GM03348 (cell line): ENCODE measurements at regions not wholly inside any gene's neighbourhood (a gene's known extent, or its start where the extent isn't known, plus 50 kb on each side); places are given as distances from the start of the nearest gene placed in this dataset.
"Not testable (repeated sequence)": the region's sequence is repeated elsewhere in the genome, so short reads cannot be mapped to it uniquely, and the experiment has no call there.

Experiments
- DNase-seq: peaks from one replicate; pipeline ENCODE4 v3.0.0; 2012; ENCODE audit warnings: low spot score

DNA sequence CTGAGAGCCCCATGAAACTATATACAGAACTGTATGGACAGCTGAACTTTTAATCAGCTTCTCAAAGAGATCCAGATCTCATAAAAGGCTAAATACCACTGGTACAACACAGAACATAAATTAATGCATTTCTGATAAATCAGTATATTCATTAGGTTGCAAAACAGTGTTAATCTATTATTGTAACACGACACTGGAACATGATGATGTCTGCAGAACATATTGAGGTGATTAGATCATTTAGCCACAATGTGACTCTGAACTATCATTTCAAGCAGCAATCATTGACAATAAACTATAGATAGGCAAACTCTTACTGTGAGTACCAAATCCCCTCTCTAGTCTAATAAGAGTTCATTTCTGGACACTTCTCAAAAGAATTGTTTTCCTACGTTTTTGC, 50.3 kb downstream of the GASK1B start:
- DNase-seq, result peak; percentile 12

DNA sequence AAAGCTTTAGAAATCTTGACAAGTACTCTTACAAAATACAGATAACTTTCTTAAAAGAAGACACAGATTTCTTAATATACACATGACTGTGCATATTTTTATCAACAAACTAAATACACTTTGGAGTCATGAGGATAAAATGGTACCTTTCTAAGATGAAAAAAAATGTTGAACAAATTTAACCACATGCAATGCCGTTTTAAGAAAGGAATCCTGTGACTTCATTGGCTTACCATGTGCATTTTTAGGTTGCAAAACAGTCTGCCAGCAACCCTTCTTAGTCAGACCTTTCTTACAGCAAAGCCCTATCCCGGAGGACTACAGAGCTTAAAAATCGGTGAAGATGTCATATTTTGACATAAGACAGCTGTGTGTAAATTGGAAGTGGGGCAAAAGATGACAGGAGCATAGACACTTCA, 51.7 kb downstream of the GASK1B start:
- peak; percentile 81 for DNase-seq

DNA sequence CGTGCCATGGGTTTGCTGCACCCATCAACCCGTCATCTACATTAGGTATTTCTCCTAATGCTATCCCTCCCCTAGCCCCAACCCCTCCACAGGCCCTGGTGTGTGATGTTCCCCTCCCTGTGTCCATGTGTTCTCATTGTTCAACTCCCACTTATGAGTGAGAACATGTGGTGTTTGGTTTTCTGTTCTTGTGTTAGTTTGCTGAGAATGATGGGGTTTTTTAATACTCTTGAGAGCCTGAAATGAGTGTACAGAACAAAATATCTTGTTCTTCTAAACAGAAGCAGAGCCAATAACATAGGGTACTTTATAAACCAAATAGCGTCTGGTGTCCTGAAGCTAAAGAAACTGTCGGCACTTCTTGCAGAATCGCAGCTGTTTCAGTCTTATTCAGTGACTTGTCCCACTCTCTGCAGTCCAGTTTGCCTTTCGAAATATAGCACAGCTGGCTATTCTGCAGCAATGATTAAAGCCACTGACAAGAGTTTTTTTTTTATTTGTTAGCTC, 52.1 kb downstream of the GASK1B start:
- DNase-seq, result peak; percentile 27

DNA sequence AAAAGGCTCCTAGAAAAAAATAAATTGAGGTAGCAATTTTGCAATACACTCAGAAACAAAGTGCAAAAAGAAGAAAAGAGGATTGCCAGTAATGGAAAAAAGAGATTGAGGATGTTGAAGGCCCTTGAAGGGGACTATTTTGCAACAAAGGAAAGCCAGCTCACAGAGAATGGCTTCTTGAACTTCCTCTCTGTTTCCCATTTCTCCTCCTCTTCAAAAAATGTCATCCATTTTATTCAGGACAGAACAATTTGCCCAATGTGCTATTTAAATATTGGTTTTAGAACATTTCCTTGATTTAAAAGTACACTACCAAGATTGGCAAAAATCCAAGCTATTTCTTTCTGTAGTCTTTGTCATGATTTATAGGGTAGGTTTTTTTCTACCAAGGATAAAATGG, 60.2 kb downstream of the GASK1B start:
- no peak for DNase-seq

DNA sequence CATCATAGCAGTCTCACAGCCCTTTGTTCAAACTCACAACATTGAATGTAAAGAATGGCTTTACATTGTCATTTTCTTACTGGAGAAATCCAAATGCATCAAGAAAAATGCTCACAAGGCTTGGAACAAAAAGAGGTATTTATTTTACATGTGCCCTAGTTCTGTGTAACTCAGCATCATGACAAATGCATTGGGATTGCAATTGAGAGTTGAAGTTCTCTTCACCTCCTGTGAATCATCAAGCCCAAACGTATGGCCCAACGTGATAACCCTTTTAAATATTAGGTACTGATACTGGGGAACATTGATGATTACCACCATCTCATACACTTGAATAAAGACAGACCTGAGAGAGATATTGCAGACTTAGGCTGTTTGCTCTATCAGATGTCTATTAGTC, 61.6 kb downstream of the GASK1B start:
- no peak for DNase-seq

DNA sequence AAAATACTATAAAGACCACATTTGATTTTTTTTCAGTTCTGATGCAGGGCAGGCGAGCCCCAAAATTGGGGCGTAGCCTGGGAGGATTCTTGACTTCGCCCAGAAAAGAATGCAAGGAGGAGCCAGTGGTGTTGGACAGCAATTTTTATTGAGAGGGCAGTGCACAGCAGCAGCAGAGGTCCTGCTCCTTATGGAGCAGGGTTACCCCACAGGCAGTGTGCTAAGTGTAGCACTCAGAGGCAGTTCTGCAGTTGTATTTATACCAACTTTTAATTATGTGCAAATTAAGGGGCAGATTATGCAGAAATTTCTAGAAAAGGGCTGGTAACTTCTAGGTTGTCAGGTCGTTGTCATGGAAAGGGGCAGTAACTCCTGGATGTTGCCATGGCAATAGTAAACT, 69.9 kb downstream of the GASK1B start:
- DNase-seq, result no peak

DNA sequence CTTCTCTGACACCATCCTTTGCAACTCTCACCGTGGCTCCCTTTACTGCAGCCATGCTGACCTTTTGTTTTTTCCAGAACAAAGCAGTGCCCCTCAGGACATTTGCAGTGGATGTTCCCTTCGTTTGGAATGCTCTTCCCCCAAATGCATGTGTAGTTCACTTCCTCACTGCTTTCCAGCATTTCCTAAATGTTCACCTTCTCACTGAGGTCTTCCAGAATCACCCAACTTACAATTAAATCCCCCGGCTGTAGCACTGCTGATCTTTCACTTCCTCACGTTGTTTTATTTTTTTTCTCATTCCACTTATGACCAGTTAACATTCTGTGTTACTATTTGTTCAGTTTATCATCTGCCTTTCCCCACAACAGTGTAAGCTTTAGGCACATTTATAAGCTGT, 73.1 kb downstream of the GASK1B start:
- DNase-seq, result no peak

DNA sequence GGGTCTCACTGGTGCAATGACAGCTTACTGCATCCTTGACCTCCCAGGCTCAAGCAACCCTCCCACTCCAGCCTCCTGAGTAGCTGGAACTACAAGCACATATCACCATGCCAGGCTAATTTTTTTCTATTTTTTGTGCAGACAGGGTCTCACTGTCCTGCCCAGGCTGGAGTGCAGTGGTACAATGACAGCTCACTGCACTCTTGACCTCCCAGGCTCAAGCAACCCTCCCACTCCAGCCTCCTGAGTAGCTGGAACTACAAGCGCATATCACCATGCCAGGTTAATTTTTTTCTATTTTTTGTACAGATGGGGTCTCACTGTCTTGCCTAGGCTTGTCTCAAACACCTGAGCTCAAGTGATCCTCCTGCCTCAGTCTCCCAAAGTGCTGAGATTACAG, 74.0 kb downstream of the GASK1B start:
- no peak for DNase-seq

DNA sequence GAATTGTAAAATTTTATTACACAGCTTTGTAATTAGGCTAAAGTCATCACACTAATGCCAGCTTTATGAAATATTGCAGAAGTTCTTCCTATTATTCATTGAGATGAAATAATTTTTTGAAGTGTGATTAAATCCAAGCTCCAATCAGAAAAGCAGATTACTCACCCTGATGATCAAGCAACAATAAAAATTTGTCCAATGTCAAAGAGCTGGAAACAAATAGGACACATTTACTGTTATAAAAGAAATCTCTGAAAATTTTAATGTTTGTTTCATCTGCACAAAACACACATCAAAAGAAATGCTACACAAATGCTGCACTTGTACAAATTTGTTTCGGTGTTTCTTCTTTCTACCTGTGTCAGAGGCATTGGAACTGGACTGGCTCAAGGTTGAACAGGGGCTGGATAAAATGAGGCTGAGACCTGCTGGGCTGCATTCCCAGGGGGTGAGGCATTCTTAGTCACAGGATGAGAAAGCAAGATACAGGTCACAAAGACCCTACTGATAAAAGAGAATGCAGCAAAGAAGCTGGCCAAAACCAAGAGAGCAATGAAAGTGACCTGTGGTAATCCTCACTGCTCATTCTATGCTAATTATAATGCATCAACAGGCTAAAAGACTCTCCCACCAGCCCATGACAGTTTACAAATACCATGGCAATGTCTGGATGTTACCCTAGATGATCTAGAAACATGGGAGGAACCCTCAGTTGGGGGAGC, 78.3 kb downstream of the GASK1B start:
- DNase-seq, result no peak

DNA sequence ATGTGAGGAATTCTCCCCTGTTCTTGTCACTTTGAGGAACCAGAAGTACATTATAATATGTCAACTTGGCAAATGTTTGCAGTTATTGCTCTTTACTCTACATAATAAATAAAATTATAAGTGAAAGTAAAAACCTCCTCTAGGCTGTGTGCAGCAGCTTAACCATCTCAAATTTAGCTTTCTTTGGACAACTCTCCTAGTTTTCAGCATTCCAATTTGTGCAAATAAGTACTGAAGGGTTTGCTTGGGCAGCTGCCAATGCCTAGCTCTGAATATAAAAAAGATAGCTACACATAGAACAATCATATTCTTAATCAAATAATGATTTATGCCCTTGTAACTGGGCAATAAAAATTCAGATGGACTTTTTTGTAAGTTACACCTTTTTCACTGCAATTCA, 82.5 kb downstream of the GASK1B start:
- no peak for DNase-seq

DNA sequence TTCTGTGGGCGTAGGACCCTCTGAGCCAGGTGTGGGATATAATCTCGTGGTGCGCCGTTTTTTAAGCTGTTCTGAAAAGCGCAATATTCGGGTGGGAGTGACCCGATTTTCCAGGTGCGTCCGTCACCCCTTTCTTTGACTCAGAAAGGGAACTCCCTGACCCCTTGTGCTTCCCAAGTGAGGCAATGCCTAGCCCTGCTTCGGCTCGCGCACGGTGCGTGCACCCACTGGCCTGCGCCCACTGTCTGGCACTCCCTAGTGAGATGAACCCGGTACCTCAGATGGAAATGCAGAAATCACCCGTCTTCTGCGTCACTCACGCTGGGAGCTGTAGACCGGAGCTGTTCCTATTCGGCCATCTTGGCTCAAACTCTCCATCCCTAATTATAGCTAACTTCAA, 82.9 kb downstream of the GASK1B start:
- not testable (repeated sequence) for DNase-seq

DNA sequence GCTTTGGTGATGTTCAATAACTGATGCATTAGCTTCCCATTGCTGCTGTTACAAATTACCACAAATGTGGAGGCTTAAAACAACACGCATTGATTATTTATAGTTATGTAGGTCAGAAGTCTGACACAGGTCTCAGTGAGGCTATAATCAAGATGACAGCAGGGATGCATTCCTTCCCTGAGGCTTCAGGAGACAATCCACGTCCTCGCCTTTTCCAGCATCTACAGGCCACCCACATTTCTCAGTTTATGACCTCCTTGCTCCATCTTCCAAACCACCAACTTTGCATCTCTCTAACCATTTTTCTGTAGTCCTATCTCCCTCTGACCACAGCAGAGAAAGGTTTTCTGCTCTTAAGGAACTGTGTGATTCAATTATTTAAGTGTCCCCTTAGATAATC, 92.5 kb downstream of the GASK1B start:
- no peak for DNase-seq

DNA sequence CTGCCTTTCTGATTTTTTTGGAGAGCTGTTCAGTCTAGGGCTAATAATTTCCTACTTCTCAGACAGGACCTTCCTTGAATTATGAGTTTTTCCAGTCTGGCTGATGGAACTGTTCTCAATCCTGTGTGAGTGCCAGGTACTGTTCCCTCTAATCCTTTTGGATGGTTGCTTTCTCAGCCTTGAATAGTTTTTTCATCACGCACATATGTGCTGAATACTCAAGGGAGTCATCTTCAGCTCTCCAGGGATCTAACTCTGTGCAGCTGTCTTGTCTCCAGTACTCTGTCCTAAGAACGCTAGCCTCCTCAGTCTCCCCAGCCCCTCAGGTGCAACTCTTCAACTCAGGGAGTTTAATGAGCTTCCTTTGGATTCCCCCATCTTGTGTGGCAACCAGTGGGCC, 93.2 kb downstream of the GASK1B start:
- DNase-seq, result peak; percentile 34

DNA sequence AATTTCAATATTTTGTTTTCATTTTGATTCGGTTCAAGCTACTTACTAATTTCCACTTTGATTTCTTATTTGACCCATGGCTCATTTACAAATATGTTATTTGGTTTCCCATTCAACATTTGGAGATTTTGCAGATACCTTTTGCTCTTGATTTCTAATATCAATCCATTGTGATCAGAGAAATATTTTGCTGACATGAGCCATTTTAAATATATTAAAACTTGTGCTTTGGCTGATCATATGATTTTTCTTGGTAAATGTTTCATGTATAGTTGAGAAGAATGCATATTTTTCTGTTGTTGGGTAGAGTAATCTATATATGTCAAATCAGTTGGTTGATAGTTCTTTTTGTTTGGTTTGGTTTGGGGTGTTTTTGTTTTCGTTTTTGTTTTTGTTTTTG, 95.0 kb downstream of the GASK1B start:
- no peak for DNase-seq

DNA sequence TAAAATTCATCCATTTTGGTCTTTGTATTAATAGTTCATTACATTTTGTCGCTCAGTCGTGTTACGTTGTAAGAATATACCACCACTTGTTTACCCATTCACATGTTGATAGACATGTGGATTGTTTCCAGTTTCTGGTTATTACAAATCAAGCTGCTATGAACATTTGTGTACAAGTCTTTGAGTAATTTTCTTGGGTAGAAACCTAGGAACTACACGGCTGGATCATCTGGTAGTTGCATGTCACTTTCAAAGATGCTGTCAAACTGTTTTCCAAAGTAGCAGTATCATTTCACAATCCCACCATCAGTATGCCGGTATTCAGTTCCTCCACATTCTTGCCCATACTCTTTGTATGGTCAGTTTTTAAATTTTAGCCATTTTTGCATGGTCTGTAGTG, 98.0 kb downstream of the GASK1B start:
- no peak for DNase-seq

DNA sequence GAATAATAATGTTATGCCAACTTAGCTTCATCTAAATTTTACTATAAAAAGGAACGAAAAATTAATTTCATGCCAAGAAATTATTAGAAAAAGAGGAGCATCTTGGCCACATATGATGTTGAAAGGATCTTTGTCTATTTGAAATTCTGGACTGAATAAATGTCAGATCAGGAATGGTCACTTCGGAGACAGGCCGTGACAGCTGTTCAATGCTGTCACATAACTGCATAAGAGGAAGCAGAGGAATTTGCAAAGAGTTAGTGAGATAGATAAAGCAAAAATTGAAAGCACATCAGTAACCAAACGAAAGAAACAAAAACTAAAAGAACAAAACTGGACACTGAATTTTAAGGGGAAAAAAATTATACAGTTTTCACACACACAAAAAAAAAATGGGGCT, 100.9 kb downstream of the GASK1B start:
- DNase-seq, result no peak

DNA sequence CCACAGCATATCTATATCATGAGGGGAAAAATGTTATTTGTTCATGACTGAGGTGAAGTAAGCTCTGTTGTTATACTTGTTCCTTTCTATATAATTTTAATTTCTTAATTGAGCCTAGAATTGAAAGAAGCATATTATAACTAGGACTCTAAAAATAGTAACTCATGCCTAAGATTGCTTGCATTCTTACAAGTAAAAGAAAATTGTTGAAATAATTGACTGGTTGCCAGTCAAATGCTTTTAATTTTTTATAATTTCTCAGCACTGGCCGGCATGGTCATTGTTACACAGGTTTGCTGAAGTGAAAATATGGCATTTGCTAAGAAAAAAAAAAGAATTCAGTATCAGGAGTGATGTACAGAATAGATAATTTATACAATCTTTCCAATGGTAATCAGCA, 104.8 kb downstream of the GASK1B start:
- DNase-seq, result peak; percentile 14

DNA sequence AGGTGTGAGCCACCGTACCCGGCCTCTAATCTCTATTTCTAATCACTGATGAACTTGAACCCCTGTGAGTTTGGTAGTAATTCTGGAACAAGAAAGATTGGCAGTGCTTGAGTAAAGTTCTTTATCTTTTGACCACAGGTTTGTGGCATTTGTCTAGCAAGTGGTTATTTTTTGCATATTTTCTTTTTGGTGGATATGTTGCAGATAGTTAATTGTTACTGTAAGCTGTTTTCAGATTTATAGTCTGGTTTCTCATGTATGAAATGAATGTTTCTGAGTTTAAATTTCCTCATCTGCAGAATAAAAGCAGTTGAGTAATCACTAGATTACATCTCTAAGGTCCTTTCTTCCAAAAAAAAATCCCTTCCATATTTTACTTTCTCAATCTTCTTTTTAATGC, 105.2 kb downstream of the GASK1B start:
- DNase-seq, result peak; percentile 35

DNA sequence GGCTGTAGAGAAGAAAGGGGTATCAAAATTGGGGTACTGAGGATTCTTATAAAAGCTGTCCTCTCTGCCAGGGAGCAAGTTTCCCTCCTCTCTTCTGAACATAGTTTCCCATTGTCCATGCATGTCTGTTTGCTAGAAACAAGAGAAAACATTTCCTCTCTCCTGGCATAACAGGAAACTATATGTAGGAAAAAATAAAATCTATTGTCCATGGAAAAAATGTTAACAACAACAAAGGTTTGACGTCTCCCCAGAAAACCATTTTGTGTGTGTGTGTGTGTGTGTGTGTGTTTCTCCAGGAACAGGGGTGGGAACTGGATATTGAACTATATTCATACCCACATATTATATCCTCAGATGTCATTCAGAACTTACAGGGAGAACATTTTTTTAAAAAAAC, 107.2 kb downstream of the GASK1B start:
- no peak for DNase-seq

DNA sequence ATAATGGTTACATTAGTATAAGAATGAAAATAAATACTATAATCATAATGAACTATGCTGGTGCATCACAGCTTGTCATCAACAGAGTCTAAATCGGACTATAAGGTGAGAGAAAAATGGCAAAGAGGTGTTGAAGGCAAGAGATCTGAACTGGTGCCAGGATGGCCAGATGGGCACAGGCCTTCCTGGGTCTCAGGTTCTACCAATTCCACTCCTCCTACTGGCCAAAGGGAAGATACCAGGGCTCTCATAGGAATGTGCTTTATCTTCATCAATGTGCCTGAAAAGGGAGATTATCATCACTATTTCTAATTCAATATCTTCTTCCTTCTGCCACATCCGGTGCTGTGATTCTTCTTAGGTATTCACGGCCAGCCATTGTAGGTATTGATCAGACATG, 107.6 kb downstream of the GASK1B start:
- DNase-seq, result no peak

DNA sequence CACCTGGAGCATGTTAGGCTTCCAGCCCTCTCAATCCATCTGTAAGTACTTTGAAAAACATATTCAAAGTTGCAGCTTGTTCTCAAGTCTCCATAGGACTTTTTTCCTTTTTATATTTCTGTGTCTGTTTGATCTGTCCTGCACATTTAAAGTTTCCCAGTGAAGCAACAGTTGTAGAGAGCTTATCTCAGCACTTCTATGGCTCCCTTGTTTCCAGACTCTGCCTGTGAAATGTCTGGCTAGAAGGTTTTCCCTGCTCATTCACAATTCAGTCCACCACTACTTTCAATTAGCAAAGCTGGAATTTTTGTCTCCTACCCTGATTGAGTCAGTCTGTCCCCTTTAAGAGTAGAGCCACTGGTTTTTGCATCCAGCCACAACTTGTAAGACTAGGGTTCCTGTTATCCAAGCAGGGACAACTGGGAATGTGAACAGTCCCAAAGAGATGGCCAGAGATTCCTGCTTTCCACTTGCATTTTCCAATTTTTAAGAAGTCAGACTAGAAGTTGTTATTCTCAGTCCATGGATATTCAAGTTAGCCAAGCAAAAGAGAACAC, 116.1 kb downstream of the GASK1B start:
- DNase-seq, result no peak

DNA sequence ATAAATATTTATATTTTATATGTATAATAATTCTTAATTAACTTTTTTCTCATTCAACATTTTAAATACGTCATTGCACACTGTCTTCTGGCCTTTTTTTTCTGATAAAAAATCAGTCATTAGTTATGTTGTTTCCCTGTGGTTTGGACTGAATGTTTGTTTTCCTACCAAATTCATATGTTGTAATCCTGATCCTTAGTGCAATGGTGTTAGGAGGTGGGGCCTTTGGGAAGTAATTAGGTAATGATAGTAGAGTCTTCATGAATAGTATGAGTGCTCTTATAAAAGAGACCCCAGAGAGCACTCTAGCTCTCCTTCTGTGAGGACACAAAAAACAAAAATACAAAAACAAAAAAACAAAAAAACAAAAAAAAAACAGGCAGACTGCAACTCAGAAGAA, 117.2 kb downstream of the GASK1B start:
- DNase-seq, result no peak

DNA sequence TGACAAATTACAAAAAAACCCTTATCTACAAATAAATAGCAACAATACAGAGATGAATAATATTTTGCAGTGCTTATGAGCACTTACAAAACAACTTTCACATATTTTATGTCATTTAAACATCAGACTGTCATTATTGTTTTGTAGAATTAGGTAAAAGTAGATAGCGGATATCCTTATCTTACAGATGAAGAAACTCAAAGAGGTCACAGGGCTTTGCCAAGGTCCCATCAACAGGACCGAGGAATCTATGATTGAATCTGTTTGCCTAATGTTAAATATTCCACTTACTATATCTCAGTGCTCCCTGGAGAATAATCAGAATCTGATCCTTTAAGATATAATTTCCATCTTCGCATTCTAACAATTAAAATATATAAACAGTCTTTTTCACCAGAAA, 119.0 kb downstream of the GASK1B start:
- DNase-seq, result no peak

DNA sequence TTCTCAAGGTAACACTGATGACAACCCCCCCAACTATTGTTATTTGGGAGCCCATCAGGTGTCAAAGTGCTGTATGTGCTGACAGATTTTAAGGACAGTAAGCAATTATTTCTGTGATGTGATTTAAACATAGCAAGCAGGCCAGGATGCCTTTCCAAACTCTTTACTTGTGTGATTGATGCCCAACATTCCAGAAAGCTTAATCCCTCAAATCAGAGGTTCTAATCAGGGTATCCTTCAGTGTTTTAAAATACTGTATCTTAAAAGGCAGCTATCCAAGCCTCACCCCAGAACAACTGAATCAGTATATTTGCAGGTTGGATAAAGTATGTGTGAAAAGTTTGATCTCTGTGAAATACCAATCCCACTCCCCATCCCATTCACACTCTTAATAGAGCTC, 119.7 kb downstream of the GASK1B start:
- DNase-seq, result no peak
